HAP-1 (cell line): ENCODE measurements at regions not wholly inside any gene's neighbourhood (a gene's known extent, or its start where the extent isn't known, plus 50 kb on each side); places are given as distances from the start of the nearest gene placed in this dataset.
A peak's percentile ranks its signal among the peaks of the same experiment; 100 is the strongest.

ENCODE experiments used
- DNase-seq, 2 experiments: peaks; one replicate each; pipeline ENCODE4 v3.0.0-alpha.2; 2016 to 2020; ENCODE audit warnings: low spot score in 2 of 2
- H3K27me3 ChIP-seq: fragments of 250-450 bp; sonication (Bioruptor Pico); 2 replicates; pipeline ENCODE4 v1.5.1; 2020; ENCODE audit warnings: low read depth, mild to moderate bottlenecking, moderate library complexity
- H3K36me3 ChIP-seq: fragments of 250-450 bp; sonication (Bioruptor Pico); replicated peaks from 2 replicates; pipeline ENCODE4 v1.5.1; 2020; ENCODE audit warnings: mild to moderate bottlenecking
- H3K4me1 ChIP-seq: fragments of 250-450 bp; sonication (Bioruptor Pico); 2 replicates; pipeline ENCODE4 v1.5.1; 2020; ENCODE audit warnings: mild to moderate bottlenecking
- H3K4me3 ChIP-seq: fragments of 250-450 bp; sonication (Bioruptor Pico); 2 replicates; pipeline ENCODE4 v1.5.1; 2020; ENCODE audit warnings: mild to moderate bottlenecking, moderate library complexity
- H3K9me3 ChIP-seq: fragments of 250-450 bp; sonication (Bioruptor Pico); 2 replicates; pipeline ENCODE4 v1.5.1; 2020; ENCODE audit warnings: mild to moderate bottlenecking, moderate library complexity
- in situ Hi-C: fragments of 300-500 bp; cut with MboI; formaldehyde crosslinking; loops from 3 replicates; pipeline ENCODE4 v1.14.3; 2020; ENCODE audit warnings: low sequenced_read_pairs, inconsistent platforms, mixed read lengths

GRCh38 chr3:182180654-182181385 lies 469.1 kb downstream of the SOX2 start:
- in situ Hi-C loops = no loop called here
- Histone ChIP-seq H3K4me3 (no peak overlapping the region), H3K4me1 (peaks cover 21% of the 10 kb centered on the region), H3K36me3 (no peaks in the 10 kb centered on the region), H3K9me3 (no peaks in the 10 kb centered on the region), H3K27me3 (no peaks in the 10 kb centered on the region)
- DNase-seq = no peak

GRCh38 chr3:182182531-182182968 lies 470.8 kb downstream of the SOX2 start:
- Histone ChIP-seq H3K4me1 (peaks cover 23% of the 10 kb centered on the region), H3K4me3 (no peak overlapping the region), H3K9me3 (no peaks in the 10 kb centered on the region), H3K36me3 (no peaks in the 10 kb centered on the region), H3K27me3 (no peaks in the 10 kb centered on the region)
- DNase-seq = no peak
- in situ Hi-C loops = no loop called here

- in situ Hi-C loops = no loop called here
- H3K4me1 ChIP-seq = peaks cover 23% of the 10 kb centered on the region
- peak; percentile 23 to 28 for DNase-seq
- no peaks in the 10 kb centered on the region for H3K27me3 ChIP-seq
- H3K36me3 ChIP-seq = no peaks in the 10 kb centered on the region
- no peak overlapping the region for H3K4me3 ChIP-seq
- no peaks in the 10 kb centered on the region for H3K9me3 ChIP-seq
Observed at GRCh38 chr3:182183716-182184430, 472.1 kb downstream of the SOX2 start.

- Histone ChIP-seq H3K27me3 (no peaks in the 10 kb centered on the region), H3K4me1 (peaks cover 23% of the 10 kb centered on the region), H3K9me3 (no peaks in the 10 kb centered on the region), H3K36me3 (no peaks in the 10 kb centered on the region), H3K4me3 (no peak overlapping the region)
- peak; percentile 46 to 98 for DNase-seq
- in situ Hi-C loops = no loop called here
Observed at GRCh38 chr3:182185313-182185712, 473.6 kb downstream of the SOX2 start.

GRCh38 chr3:182190056-182190455 lies 478.3 kb downstream of the SOX2 start:
- DNase-seq = no peak
- in situ Hi-C loops = no loop called here
- Histone ChIP-seq H3K4me1 (peaks cover 8% of the 10 kb centered on the region), H3K27me3 (no peaks in the 10 kb centered on the region), H3K4me3 (no peak overlapping the region), H3K36me3 (no peaks in the 10 kb centered on the region), H3K9me3 (no peaks in the 10 kb centered on the region)

GRCh38 chr3:182198345-182198744 lies 486.6 kb downstream of the SOX2 start:
- Histone ChIP-seq H3K27me3 (no peaks in the 10 kb centered on the region), H3K4me3 (no peak overlapping the region), H3K9me3 (no peaks in the 10 kb centered on the region), H3K36me3 (no peaks in the 10 kb centered on the region), H3K4me1 (peaks cover 16% of the 10 kb centered on the region)
- no peak for DNase-seq
- in situ Hi-C loops = no loop called here

GRCh38 chr3:182201456-182202168 lies 489.9 kb downstream of the SOX2 start:
- in situ Hi-C loops = no loop called here
- peaks cover 16% of the 10 kb centered on the region for H3K4me1 ChIP-seq
- peak; percentile 15 to 18 for DNase-seq
- no peaks in the 10 kb centered on the region for H3K9me3 ChIP-seq
- no peak overlapping the region for H3K4me3 ChIP-seq
- H3K36me3 ChIP-seq = no peaks in the 10 kb centered on the region
- H3K27me3 ChIP-seq = no peaks in the 10 kb centered on the region

GRCh38 chr3:182212479-182213076 lies 500.9 kb downstream of the SOX2 start:
- peaks cover 2% of the 10 kb centered on the region; the same call in 1 of the 2 replicates for H3K27me3 ChIP-seq
- H3K4me3 ChIP-seq = no peak overlapping the region
- no peaks in the 10 kb centered on the region for H3K36me3 ChIP-seq
- no peaks in the 10 kb centered on the region for H3K4me1 ChIP-seq
- in situ Hi-C loops = no loop called here
- DNase-seq = no peak
- H3K9me3 ChIP-seq = no peaks in the 10 kb centered on the region

- no peaks in the 10 kb centered on the region for H3K27me3 ChIP-seq
- no peak overlapping the region for H3K4me3 ChIP-seq
- in situ Hi-C loops = no loop called here
- no peaks in the 10 kb centered on the region for H3K4me1 ChIP-seq
- H3K36me3 ChIP-seq = no peaks in the 10 kb centered on the region
- DNase-seq = no peak
- H3K9me3 ChIP-seq = no peaks in the 10 kb centered on the region
Observed at GRCh38 chr3:182214416-182214815, 502.7 kb downstream of the SOX2 start.

- H3K9me3 ChIP-seq = no peaks in the 10 kb centered on the region
- no peak overlapping the region for H3K4me3 ChIP-seq
- H3K4me1 ChIP-seq = no peaks in the 10 kb centered on the region
- in situ Hi-C loops = no loop called here
- no peaks in the 10 kb centered on the region for H3K36me3 ChIP-seq
- DNase-seq = no peak
- no peaks in the 10 kb centered on the region for H3K27me3 ChIP-seq
Observed at GRCh38 chr3:182215881-182216280, 504.2 kb downstream of the SOX2 start.

- H3K36me3 ChIP-seq = no peaks in the 10 kb centered on the region
- H3K4me3 ChIP-seq = no peak overlapping the region
- H3K4me1 ChIP-seq = no peaks in the 10 kb centered on the region
- no peak for DNase-seq
- no peaks in the 10 kb centered on the region for H3K9me3 ChIP-seq
- H3K27me3 ChIP-seq = no peaks in the 10 kb centered on the region
- in situ Hi-C loops = no loop called here
Observed at GRCh38 chr3:182216311-182216970, 504.7 kb downstream of the SOX2 start.

GRCh38 chr3:182220013-182220412 lies 508.3 kb downstream of the SOX2 start:
- no peak for DNase-seq
- no peaks in the 10 kb centered on the region for H3K36me3 ChIP-seq
- in situ Hi-C loops = no loop called here
- H3K27me3 ChIP-seq = no peaks in the 10 kb centered on the region
- H3K4me1 ChIP-seq = no peaks in the 10 kb centered on the region
- H3K9me3 ChIP-seq = no peaks in the 10 kb centered on the region
- H3K4me3 ChIP-seq = no peak overlapping the region

- Histone ChIP-seq H3K9me3 (no peaks in the 10 kb centered on the region), H3K36me3 (no peaks in the 10 kb centered on the region), H3K27me3 (no peaks in the 10 kb centered on the region), H3K4me3 (no peak overlapping the region), H3K4me1 (no peaks in the 10 kb centered on the region)
- DNase-seq = no peak
- in situ Hi-C loops = no loop called here
Observed at GRCh38 chr3:182220471-182220870, 508.7 kb downstream of the SOX2 start.
